ENCODE measurements at regions not wholly inside any gene's neighbourhood (a gene's known extent, or its start where the extent isn't known, plus 50 kb on each side); places are given as distances from the start of the nearest gene placed in this dataset.
"Not testable (repeated sequence)": the region's sequence is repeated elsewhere in the genome, so short reads cannot be mapped to it uniquely, and the experiment has no call there.

DNA sequence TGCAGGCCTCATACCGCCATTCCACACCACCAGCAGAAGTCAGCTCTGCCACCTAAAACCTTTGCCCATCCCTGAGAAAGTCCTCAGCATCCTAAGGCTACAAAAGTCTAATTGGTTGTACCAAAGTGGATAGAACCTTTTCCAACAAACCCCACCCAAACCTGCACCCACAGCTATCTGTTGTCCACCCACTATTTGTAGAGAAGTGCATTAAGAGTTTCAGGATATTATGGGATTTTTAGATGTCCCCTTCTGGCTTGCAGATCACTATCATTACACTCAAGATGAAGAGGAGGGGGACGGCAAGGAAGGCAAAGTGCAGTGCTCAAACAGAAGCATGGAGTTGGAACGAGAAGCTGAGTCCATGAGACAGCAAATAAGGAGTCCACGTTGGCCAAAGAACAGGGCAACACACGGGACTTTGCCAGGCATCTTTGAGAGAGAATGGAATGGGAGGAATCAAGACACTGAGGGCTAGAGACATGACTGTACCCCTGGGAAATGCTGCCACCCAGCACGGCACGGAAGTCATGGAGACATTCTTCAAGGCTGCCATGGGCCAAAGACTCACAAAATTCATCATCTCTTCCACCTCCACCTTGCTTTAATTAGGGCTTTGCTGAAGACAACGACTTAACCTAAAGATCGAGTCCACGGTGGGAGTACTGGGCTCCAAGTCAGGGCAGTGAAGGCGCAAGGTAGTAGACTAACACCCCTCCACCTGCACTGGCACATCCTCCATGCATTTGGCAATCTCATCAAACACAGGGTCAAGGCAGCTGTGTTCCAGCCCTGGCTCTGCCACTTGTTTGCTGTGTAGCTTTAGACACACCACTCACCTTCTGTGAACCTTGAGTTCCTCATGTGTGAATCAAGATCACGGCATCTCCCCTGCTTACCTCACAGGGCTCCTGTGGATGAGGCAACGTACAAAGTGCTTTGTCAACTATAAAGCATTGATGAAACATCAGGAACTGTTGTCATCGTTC, 112.9 kb upstream of the TMEM45B start:
- DNase-seq, result no peak

GRCh38 chr11:129703846-129704245, 111.8 kb upstream of the TMEM45B start:
- no peak for DNase-seq

DNA sequence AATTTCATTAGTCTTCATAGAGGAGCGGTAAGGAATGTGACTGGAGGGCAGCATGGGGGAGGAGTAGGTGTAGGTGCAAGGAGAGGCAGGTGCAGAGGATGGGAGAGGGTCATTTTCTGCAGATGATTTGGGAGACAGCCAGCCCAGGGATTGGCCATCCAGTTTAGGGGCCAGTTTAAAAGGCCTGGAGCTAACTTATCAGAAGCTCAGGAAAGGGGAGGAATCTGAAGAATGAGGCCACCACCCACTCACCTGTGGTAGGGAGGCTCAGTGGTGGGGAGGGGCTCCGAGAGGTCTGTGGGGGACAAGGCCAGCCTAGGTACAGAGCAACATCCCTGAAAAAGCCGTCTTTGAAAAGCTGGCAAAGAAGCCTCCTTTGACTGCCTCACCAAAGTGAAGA, 110.8 kb upstream of the TMEM45B start:
- DNase-seq, result no peak

DNA sequence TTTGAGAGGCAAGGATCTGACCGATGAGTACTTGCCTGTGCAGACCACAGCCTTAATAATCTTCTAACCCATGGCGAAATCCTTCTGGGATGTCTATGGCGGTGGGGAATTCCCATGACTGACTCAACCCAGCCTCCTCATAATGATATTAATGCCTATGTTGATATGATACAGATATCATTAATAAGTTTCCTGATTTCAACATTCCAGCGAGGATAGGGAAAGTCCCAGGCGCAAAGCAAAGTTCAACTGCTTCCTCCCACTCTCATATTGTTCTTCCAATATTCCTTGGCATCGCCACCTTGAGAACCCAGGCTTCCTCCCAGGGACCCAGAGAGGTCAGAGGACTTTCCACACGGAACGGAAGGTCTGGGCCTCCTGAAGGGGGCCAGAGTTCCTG, 110.3 kb upstream of the TMEM45B start:
- DNase-seq, result no peak

GRCh38 chr11:129705933-129706332, 109.7 kb upstream of the TMEM45B start:
- DNase-seq, result no peak

GRCh38 chr11:129709801-129710398, 105.7 kb upstream of the TMEM45B start:
- DNase-seq, result no peak

GRCh38 chr11:129710423-129710822, 105.2 kb upstream of the TMEM45B start:
- DNase-seq, result no peak

- no peak for DNase-seq
These were observed 103.9 kb upstream of the TMEM45B start for GRCh38 chr11:129711760-129712159.

GRCh38 chr11:129712486-129713240, 103.0 kb upstream of the TMEM45B start:
- not testable (repeated sequence) for DNase-seq

DNA sequence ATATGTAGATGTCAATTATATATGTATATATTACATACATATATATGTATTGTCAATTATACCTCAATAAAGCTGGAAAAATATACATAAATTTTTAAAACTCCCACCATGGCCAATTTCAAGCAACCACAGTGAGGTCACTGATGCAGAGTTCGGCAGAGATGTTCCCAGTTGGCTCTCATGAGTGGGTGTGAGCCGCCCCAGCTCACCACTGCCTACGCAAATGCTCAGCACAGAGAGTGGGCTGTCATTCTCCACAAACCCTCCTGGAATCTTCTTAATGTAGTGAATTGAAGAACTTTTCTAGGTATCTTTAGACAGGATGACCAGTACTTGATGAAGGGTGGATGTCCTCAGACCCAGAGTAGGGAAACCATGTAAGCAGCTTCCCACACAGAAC, 96.6 kb upstream of the TMEM45B start:
- DNase-seq, result no peak

- DNase-seq, result no peak
These were observed 95.5 kb upstream of the TMEM45B start for GRCh38 chr11:129720156-129720555.

DNA sequence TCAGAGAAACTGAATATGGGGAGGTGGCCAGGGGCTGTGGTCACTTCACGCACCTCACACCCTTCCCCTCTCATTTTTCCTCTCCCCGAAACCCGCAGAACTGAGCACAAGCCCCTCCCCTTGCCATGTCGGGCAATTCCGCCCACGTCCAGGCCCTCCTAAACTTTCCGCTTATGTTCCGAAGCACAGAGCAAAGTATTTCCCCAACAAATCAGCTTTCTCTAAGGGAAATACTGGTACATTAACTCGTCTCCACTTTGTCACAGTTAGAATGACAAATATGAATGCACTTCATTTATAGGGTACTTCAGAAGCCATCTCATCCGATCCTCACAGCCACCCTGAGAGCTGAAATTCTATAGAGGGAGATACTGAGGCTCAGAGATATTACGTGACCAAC, 94.7 kb upstream of the TMEM45B start:
- DNase-seq, result no peak

DNA sequence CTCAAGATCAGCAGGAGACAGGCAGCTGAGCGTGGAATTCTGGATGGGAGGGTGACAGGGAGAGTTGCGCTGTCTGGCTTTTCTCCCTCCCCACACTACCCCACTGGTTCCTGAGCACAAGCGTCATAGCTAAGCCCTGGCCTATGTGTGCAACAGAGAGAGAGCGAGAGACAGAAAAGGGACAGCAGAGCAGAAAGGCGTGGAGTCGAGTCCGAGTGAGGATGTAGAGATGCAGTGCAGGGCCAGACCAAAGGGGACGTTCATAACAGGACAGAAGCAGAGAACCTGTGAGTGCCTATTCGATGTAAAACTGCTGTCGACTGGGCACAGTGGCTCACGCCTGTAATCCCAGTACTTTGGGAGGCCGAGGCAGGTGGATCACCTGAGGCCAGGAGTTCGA, 94.0 kb upstream of the TMEM45B start:
- DNase-seq, result no peak

DNA sequence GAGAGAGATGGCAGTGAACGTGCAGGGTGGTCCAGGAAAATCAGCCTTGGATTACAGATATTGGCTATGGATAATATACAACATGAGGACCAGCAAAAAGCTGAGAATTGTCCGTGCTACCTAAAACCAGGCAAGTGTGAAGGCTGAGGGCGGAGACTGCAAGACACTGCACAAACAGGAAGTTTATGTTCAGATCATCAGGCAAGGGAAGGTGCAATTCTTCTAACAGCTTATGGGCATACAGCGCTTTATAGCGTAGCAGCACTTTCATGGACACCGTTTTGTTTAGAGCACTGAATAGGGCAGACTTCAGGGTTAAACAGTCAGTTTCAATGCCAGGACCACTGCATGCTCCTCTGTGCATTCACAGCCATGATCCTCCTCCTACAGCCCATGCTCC, 93.1 kb upstream of the TMEM45B start:
- no peak for DNase-seq

GRCh38 chr11:129723146-129723760, 92.4 kb upstream of the TMEM45B start:
- no peak for DNase-seq

DNA sequence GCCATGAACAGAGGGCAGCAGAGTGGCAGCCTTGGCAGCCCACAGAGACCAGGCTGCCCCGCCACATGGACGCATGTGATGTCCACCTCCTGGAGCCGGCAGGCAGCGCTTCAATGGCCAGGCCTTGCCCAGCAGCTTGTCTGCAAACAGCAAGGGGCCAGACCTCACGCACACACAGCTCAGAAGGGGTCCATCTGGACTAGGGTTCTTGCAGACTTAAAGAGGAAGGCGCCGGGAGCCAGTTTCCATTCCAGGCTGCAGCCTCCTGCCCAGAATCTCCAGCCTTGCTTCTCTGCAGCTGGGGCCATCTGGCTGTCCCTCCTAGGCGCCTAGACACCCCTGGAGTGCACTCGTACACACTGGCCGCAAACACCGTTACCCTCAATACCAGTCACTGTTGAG, 91.9 kb upstream of the TMEM45B start:
- DNase-seq, result no peak

GRCh38 chr11:129724866-129725265, 90.8 kb upstream of the TMEM45B start:
- DNase-seq, result no peak

- no peak for DNase-seq
These were observed 89.5 kb upstream of the TMEM45B start for GRCh38 chr11:129726179-129726578.

GRCh38 chr11:129728581-129728980, 87.1 kb upstream of the TMEM45B start:
- peak; percentile 75 for DNase-seq

DNA sequence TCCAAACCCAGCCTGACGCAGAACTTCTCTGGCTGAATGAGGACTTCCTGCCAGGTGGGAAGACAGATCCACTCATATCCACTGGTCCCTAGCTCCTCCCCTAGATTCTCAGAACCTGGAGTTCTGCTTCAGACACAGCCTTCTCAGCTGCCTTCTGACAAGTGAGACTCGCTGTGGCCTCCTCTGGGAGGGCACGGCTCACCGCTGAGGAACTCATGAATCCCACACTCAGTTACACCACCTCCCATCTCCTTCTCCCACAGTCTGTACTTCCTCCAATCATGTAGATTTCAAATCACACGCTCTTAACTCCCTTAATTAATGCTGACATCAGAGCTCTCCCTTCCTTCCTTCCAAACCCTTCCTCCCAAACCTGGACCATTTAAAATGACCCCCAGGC, 86.4 kb upstream of the TMEM45B start:
- DNase-seq, result no peak

DNA sequence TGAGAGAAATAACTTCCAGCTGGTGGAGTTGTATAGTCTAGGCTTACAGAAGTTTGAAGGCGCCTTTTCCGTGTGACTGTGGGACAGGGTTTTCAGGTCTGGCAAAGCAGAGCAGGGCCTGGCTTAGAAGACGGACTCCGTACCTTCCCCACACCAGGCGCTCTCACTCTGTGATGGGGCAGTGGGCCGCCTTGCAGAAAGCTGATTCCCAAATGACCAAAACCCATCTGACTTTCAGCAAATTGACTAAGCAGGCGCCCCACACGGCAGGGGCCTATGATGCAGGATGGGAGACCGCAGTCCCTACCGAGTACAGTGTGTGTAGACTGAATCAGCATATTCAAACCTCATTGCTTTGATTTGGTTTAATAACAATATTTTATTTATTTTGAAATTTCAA, 85.8 kb upstream of the TMEM45B start:
- no peak for DNase-seq

GRCh38 chr11:129731316-129731715, 84.3 kb upstream of the TMEM45B start:
- DNase-seq, result no peak

- DNase-seq, result no peak
These were observed 82.7 kb upstream of the TMEM45B start for GRCh38 chr11:129732941-129733340.
